A673 (cell line): ENCODE measurements at regions not wholly inside any gene's neighbourhood (a gene's known extent, or its start where the extent isn't known, plus 50 kb on each side); places are given as distances from the start of the nearest gene placed in this dataset.

Experiments used
- BruUV-seq: library from RNA; stranded (reverse); fragments of 400-500 nt; replicated peaks from 2 replicates; lab custom pipeline; 2021; lab: Mats Ljungman, UMichigan
- CTCF ChIA-PET: fragments of 300-600 bp; sonication (Branson Sonifier 250); formaldehyde crosslinking; loops from one replicate; lab custom pipeline; 2022; ENCODE audit warnings: antibody characterized with exemption; lab: Charles Lee
- POLR2A ChIA-PET: fragments of 300-600 bp; sonication (Branson Sonifier 250); formaldehyde crosslinking; loops from one replicate; lab custom pipeline; 2022; ENCODE audit warnings: antibody characterized with exemption; ENCODE audit not compliant: low non-redundant PET; lab: Charles Lee
- DNase-seq: peaks from one replicate; pipeline ENCODE4 v3.0.0-alpha.2; 2015; ENCODE audit warnings: low spot score
- H3K27ac ChIP-seq: fragments of 200-600 bp; sonication (generic); 2 replicates; pipeline ENCODE4 v1.5.1; 2016; ENCODE audit warnings: mixed run types, low read depth, mild to moderate bottlenecking, mixed read lengths, antibody characterized with exemption, low read length; ENCODE audit not compliant: poor library complexity, severe bottlenecking
- H3K27me3 ChIP-seq: fragments of 200-600 bp; sonication (generic); replicated peaks from 2 replicates; pipeline ENCODE4 v1.6.1; 2017; ENCODE audit warnings: mixed run types, low read depth, mild to moderate bottlenecking, mixed read lengths, antibody characterized with exemption, low read length; ENCODE audit not compliant: insufficient read depth, poor library complexity
- H3K36me3 ChIP-seq: fragments of 200-600 bp; sonication (generic); 2 replicates; pipeline ENCODE4 v1.6.1; 2016; ENCODE audit warnings: mixed run types, mild to moderate bottlenecking, mixed read lengths, antibody characterized with exemption, low read length; ENCODE audit not compliant: insufficient read depth, poor library complexity, severe bottlenecking
- H3K4me1 ChIP-seq: fragments of 200-600 bp; sonication (generic); 2 replicates; pipeline ENCODE4 v1.6.1; 2017; ENCODE audit warnings: mixed run types, mild to moderate bottlenecking, mixed read lengths, antibody characterized with exemption, low read length; ENCODE audit not compliant: insufficient read depth, poor library complexity, severe bottlenecking
- H3K4me3 ChIP-seq: fragments of 200-600 bp; sonication (generic); 2 replicates; pipeline ENCODE4 v1.5.1; 2016; ENCODE audit warnings: low read depth, mixed run types, mild to moderate bottlenecking, mixed read lengths, low read length; ENCODE audit not compliant: poor library complexity, severe bottlenecking
- H3K9me3 ChIP-seq: fragments of 200-600 bp; sonication (generic); 2 replicates; pipeline ENCODE4 v1.6.1; 2016; ENCODE audit warnings: mixed run types, low read depth, mild to moderate bottlenecking, mixed read lengths, antibody characterized with exemption, low read length; ENCODE audit not compliant: poor library complexity, severe bottlenecking
- EZH2 ChIP-seq: fragments of 200-600 bp; sonication (generic); IDR thresholded peaks from 2 replicates; pipeline ENCODE4 v1.6.1; 2017; ENCODE audit warnings: borderline replicate concordance, low read depth, mild to moderate bottlenecking, mixed read lengths, antibody characterized with exemption, low read length; ENCODE audit not compliant: poor library complexity, severe bottlenecking
- intact Hi-C: fragments of 100-400 bp; cut with micrococcal nuclease; formaldehyde crosslinking; loops from one replicate; pipeline ENCODE4 v1.10.0; 2022; ENCODE audit not compliant: unreplicated experiment
- TF ChIP-seq, protein P1 (sequence below): fragments of 300-800, 200-600 bp; sonication (generic); conservative IDR thresholded peaks from 2 replicates; pipeline ENCODE4 v1.5.1; 2017; ENCODE audit warnings: low read depth, mild to moderate bottlenecking, antibody characterized with exemption, low read length, moderate library complexity, mixed read lengths

DNA sequence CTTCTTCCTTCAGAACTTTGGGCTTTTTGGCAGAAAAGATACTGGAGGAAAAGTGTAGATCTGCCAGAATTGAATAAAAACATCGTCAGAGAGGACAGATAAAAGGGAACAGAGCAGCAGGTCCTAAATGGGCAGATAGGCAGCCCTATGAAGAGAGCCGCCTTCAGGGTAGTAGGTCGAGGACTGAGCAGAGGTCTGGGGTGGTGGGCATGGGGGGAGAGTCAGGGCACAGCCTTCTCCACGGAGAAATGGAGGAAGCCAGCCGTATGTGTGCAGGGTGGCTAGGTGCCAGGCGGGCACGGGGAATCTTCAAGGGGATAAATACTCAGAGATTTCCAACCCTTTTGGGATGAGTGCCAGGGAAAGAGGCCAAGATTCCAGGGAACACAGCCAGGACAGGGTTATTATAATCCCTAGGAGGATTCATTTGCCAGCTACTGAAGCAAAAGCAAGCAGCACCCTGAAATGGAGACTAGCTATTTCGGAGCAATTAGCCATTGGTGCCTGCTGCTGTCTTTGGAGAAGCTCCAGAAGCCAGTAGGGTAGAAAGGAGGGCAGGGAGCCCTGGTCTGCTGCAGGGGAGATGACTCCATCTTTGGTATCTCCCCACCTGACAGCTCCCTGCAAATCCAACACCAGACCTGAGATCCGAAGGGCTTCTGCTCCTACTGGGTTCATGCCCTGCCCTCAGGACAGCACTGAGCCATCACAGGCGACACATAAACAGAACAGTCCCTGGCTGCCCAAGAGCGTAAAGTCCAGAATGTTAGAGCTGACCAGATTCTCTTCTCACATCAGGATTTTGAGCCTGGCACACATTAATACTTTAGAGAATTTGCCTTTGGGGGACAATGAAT is 174.5 kb upstream of the NTM start:
- no peak overlapping the region for H3K27ac ChIP-seq
- H3K4me1 ChIP-seq = no peaks in the 10 kb centered on the region
- ChIA-PET POLR2A (no interaction called here), CTCF (interaction anchor here (0.6 kb wide), 1 partner anchor 102 kb away, joined by 3 read pairs; no protein-coding TSS in a partner anchor)
- DNase-seq = peak; percentile 66
- peaks cover 32% of the 10 kb centered on the region for H3K27me3 ChIP-seq
- no peak for TF ChIP-seq EZH2
- TF ChIP-seq, protein P1, sequence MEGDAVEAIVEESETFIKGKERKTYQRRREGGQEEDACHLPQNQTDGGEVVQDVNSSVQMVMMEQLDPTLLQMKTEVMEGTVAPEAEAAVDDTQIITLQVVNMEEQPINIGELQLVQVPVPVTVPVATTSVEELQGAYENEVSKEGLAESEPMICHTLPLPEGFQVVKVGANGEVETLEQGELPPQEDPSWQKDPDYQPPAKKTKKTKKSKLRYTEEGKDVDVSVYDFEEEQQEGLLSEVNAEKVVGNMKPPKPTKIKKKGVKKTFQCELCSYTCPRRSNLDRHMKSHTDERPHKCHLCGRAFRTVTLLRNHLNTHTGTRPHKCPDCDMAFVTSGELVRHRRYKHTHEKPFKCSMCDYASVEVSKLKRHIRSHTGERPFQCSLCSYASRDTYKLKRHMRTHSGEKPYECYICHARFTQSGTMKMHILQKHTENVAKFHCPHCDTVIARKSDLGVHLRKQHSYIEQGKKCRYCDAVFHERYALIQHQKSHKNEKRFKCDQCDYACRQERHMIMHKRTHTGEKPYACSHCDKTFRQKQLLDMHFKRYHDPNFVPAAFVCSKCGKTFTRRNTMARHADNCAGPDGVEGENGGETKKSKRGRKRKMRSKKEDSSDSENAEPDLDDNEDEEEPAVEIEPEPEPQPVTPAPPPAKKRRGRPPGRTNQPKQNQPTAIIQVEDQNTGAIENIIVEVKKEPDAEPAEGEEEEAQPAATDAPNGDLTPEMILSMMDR = no peak
- H3K4me3 ChIP-seq = no peak overlapping the region
- no TSS peak for BruUV-seq
- no peaks in the 10 kb centered on the region for H3K36me3 ChIP-seq
- H3K9me3 ChIP-seq = no peaks in the 10 kb centered on the region
- intact Hi-C loops = no loop called here

DNA sequence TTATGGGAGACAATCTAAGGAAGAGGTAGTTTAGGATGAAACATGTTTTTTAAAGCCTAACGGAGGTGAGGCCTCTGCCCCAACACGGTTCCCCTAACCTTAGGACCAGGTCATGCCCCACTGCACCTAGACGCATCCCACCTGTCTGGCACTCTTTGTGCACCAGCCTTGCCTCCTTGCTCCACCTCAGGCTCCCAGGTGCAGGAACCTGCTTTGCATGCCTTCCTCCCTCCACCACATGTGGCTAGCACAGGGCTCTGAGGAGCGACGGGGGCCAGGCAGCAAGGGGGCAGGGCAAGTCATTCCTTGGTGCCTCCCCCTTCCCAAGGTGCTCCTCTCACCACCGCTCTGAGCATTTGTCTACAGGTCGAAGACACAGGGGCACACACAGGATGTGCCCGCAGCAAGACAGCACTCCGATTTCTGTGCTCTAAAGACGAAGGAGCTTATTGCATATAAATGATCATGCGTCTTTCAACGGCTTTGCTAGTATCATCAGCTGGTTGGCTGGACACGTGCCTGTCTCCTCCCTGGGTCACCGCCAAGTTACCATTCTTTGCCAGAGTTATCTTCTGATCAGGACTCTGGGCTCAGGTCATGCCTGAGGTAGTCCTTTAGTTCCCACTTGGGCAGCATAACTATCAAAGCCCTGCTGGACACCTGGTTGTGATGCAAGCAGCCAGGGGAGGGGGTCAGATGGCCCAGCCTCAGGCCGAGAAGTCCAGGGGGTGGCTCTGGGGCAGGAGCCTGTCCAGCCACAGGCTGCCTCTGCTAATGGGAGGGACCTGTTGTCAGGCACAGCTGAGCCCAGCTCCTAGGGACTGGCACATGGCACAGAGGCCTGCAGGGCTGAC is 172.0 kb upstream of the NTM start:
- Histone ChIP-seq H3K9me3 (no peaks in the 10 kb centered on the region), H3K27ac (no peak overlapping the region), H3K36me3 (no peaks in the 10 kb centered on the region), H3K4me3 (no peak overlapping the region), H3K4me1 (no peaks in the 10 kb centered on the region), H3K27me3 (peaks cover 26% of the 10 kb centered on the region)
- ChIA-PET POLR2A (no interaction called here), CTCF (no interaction called here)
- intact Hi-C loops = no loop called here
- no TSS peak for BruUV-seq
- no peak for DNase-seq
- TF ChIP-seq, protein P1 = no peak
- TF ChIP-seq EZH2 = no peak

DNA sequence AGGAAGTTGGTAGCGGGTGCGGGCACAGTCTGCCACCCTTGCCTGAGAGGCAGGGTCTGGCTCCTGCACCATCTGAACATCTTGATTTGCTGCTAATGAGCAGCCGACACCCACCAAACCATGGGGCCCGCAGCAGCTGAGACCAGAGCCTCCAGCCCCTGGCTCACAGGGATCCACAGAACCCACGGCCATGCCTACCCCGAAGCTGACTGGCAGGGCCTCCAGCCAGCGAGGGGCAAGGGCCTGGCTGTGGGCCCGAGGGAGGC is 171.5 kb upstream of the NTM start:
- Histone ChIP-seq H3K9me3 (no peaks in the 10 kb centered on the region), H3K27ac (no peak overlapping the region), H3K4me1 (no peaks in the 10 kb centered on the region), H3K4me3 (no peak overlapping the region), H3K36me3 (no peaks in the 10 kb centered on the region), H3K27me3 (peaks cover 27% of the 10 kb centered on the region)
- ChIA-PET CTCF (no interaction called here), POLR2A (no interaction called here)
- no TSS peak for BruUV-seq
- no peak for DNase-seq
- intact Hi-C loops = no loop called here
- TF ChIP-seq, protein P1 = no peak
- no peak for TF ChIP-seq EZH2
